ENCODE measurements at regions not wholly inside any gene's neighbourhood (a gene's known extent, or its start where the extent isn't known, plus 50 kb on each side); places are given as distances from the start of the nearest gene placed in this dataset.

DNA sequence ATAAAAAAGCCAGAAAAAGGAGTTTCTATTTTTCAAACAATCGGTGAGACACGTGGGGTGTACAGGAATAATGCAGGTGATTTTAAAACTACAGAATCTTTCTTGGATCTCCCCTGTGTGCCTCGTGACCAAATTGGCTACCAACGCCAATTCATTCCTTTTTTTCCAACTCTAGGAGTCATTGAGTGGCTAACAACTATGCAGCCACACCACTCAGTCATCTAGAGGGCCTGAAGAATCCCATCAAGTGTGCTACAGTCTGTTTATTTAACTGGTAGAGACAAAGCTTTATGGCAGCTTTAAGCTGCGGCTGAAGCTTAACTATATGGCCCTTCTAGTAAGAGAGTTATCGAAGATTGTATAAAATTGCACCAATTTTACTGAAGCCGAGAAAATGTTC, 113.1 kb upstream of the NIPBL start:
- TF ChIP-seq, protein P1, sequence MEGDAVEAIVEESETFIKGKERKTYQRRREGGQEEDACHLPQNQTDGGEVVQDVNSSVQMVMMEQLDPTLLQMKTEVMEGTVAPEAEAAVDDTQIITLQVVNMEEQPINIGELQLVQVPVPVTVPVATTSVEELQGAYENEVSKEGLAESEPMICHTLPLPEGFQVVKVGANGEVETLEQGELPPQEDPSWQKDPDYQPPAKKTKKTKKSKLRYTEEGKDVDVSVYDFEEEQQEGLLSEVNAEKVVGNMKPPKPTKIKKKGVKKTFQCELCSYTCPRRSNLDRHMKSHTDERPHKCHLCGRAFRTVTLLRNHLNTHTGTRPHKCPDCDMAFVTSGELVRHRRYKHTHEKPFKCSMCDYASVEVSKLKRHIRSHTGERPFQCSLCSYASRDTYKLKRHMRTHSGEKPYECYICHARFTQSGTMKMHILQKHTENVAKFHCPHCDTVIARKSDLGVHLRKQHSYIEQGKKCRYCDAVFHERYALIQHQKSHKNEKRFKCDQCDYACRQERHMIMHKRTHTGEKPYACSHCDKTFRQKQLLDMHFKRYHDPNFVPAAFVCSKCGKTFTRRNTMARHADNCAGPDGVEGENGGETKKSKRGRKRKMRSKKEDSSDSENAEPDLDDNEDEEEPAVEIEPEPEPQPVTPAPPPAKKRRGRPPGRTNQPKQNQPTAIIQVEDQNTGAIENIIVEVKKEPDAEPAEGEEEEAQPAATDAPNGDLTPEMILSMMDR (conservative IDR thresholded peaks at IDR 0.05; ENCODE audit: low read depth in 2 of 2): no peak
- TF ChIP-seq, protein P2, sequence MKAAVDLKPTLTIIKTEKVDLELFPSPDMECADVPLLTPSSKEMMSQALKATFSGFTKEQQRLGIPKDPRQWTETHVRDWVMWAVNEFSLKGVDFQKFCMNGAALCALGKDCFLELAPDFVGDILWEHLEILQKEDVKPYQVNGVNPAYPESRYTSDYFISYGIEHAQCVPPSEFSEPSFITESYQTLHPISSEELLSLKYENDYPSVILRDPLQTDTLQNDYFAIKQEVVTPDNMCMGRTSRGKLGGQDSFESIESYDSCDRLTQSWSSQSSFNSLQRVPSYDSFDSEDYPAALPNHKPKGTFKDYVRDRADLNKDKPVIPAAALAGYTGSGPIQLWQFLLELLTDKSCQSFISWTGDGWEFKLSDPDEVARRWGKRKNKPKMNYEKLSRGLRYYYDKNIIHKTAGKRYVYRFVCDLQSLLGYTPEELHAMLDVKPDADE (IDR thresholded peaks at IDR 0.05): no peak
- no peak for TF ChIP-seq EZH2phosphoT487 (IDR thresholded peaks at IDR 0.05; ENCODE audit: unreplicated experiment)
- no peak for TF ChIP-seq EZH2 (IDR thresholded peaks at IDR 0.05; ENCODE audit: low read depth, unreplicated experiment)
- TF ChIP-seq, protein P3, sequence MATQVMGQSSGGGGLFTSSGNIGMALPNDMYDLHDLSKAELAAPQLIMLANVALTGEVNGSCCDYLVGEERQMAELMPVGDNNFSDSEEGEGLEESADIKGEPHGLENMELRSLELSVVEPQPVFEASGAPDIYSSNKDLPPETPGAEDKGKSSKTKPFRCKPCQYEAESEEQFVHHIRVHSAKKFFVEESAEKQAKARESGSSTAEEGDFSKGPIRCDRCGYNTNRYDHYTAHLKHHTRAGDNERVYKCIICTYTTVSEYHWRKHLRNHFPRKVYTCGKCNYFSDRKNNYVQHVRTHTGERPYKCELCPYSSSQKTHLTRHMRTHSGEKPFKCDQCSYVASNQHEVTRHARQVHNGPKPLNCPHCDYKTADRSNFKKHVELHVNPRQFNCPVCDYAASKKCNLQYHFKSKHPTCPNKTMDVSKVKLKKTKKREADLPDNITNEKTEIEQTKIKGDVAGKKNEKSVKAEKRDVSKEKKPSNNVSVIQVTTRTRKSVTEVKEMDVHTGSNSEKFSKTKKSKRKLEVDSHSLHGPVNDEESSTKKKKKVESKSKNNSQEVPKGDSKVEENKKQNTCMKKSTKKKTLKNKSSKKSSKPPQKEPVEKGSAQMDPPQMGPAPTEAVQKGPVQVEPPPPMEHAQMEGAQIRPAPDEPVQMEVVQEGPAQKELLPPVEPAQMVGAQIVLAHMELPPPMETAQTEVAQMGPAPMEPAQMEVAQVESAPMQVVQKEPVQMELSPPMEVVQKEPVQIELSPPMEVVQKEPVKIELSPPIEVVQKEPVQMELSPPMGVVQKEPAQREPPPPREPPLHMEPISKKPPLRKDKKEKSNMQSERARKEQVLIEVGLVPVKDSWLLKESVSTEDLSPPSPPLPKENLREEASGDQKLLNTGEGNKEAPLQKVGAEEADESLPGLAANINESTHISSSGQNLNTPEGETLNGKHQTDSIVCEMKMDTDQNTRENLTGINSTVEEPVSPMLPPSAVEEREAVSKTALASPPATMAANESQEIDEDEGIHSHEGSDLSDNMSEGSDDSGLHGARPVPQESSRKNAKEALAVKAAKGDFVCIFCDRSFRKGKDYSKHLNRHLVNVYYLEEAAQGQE (IDR thresholded peaks at IDR 0.05; ENCODE audit: unreplicated experiment): no peak
- TF ChIP-seq POLR2AphosphoS5 (IDR thresholded peaks at IDR 0.05; ENCODE audit: low read depth): no peak
- TF ChIP-seq CREB1 (CRISPR knock-in tag; IDR thresholded peaks at IDR 0.05; ENCODE audit: low read depth): no peak
- no peak for TF ChIP-seq STAT1 (IDR thresholded peaks at IDR 0.05; ENCODE audit: unreplicated experiment)
- no peak for TF ChIP-seq JUNB (IDR thresholded peaks at IDR 0.05; ENCODE audit: unreplicated experiment)
- no peak for TF ChIP-seq NANOG (IDR thresholded peaks at IDR 0.05; ENCODE audit: borderline replicate concordance)
- TF ChIP-seq, protein P4, sequence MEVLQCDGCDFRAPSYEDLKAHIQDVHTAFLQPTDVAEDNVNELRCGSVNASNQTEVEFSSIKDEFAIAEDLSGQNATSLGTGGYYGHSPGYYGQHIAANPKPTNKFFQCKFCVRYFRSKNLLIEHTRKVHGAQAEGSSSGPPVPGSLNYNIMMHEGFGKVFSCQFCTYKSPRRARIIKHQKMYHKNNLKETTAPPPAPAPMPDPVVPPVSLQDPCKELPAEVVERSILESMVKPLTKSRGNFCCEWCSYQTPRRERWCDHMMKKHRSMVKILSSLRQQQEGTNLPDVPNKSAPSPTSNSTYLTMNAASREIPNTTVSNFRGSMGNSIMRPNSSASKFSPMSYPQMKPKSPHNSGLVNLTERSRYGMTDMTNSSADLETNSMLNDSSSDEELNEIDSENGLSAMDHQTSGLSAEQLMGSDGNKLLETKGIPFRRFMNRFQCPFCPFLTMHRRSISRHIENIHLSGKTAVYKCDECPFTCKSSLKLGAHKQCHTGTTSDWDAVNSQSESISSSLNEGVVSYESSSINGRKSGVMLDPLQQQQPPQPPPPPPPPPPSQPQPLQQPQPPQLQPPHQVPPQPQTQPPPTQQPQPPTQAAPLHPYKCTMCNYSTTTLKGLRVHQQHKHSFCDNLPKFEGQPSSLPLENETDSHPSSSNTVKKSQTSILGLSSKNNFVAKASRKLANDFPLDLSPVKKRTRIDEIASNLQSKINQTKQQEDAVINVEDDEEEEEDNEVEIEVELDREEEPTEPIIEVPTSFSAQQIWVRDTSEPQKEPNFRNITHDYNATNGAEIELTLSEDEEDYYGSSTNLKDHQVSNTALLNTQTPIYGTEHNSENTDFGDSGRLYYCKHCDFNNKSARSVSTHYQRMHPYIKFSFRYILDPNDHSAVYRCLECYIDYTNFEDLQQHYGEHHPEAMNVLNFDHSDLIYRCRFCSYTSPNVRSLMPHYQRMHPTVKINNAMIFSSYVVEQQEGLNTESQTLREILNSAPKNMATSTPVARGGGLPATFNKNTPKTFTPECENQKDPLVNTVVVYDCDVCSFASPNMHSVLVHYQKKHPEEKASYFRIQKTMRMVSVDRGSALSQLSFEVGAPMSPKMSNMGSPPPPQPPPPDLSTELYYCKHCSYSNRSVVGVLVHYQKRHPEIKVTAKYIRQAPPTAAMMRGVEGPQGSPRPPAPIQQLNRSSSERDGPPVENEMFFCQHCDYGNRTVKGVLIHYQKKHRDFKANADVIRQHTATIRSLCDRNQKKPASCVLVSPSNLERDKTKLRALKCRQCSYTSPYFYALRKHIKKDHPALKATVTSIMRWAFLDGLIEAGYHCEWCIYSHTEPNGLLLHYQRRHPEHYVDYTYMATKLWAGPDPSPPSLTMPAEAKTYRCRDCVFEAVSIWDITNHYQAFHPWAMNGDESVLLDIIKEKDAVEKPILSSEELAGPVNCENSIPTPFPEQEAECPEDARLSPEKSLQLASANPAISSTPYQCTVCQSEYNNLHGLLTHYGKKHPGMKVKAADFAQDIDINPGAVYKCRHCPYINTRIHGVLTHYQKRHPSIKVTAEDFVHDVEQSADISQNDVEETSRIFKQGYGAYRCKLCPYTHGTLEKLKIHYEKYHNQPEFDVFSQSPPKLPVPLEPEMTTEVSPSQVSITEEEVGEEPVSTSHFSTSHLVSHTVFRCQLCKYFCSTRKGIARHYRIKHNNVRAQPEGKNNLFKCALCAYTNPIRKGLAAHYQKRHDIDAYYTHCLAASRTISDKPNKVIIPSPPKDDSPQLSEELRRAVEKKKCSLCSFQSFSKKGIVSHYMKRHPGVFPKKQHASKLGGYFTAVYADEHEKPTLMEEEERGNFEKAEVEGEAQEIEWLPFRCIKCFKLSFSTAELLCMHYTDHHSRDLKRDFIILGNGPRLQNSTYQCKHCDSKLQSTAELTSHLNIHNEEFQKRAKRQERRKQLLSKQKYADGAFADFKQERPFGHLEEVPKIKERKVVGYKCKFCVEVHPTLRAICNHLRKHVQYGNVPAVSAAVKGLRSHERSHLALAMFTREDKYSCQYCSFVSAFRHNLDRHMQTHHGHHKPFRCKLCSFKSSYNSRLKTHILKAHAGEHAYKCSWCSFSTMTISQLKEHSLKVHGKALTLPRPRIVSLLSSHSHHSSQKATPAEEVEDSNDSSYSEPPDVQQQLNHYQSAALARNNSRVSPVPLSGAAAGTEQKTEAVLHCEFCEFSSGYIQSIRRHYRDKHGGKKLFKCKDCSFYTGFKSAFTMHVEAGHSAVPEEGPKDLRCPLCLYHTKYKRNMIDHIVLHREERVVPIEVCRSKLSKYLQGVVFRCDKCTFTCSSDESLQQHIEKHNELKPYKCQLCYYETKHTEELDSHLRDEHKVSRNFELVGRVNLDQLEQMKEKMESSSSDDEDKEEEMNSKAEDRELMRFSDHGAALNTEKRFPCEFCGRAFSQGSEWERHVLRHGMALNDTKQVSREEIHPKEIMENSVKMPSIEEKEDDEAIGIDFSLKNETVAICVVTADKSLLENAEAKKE (CRISPR knock-in tag; IDR thresholded peaks at IDR 0.05): no peak
- no peak for TF ChIP-seq ZNF331 (CRISPR knock-in tag; IDR thresholded peaks at IDR 0.05; ENCODE audit: low read depth)
- TF ChIP-seq ZNF114 (CRISPR knock-in tag; IDR thresholded peaks at IDR 0.05): no peak
